Sigmoid colon (tissue), 6 donors: ENCODE measurements at regions not wholly inside any gene's neighbourhood (a gene's known extent, or its start where the extent isn't known, plus 50 kb on each side); places are given as distances from the start of the nearest gene placed in this dataset.

ENCODE experiments used
- DNase-seq: peaks from one replicate; pipeline ENCODE4 v3.0.0-alpha.2; 2019
- H3K27ac ChIP-seq, 4 donors: fragments of 200-600 bp; sonication (generic); one replicate each; pipeline ENCODE4 v1.5.1; 2016 to 2019; ENCODE audit warnings: mild to moderate bottlenecking in 1 of 4
- H3K27me3 ChIP-seq, 3 donors: fragments of 200-600 bp; sonication (generic); one replicate each; pipeline ENCODE4 v1.5.1; 2019; ENCODE audit warnings: mild to moderate bottlenecking in 1 of 3
- H3K36me3 ChIP-seq, 4 donors: fragments of 200-600 bp; sonication (generic); one replicate each; pipeline ENCODE4 v1.5.1; 2016 to 2019
- H3K4me1 ChIP-seq, 4 donors: fragments of 200-600 bp; sonication (generic); one replicate each; pipeline ENCODE4 v1.5.1; 2017 to 2019
- H3K4me3 ChIP-seq, 4 donors: fragments of 200-600 bp; sonication (generic); one replicate each; pipeline ENCODE4 v1.5.1; 2017 to 2019; ENCODE audit warnings: mild to moderate bottlenecking in 2 of 4, moderate library complexity in 1 of 4
- H3K9me3 ChIP-seq, 4 donors: fragments of 200-600 bp in 3 of 4; sonication (generic) in 3 of 4; one replicate each; pipeline versions ENCODE4 v1.5.1 to v1.6.1; 2013 to 2019
- EP300 ChIP-seq, 4 donors: sonication (generic); formaldehyde crosslinking; IDR thresholded peaks; one replicate each; pipeline ENCODE4 v1.6.1; 2017; ENCODE audit warnings: antibody characterized with exemption in 4 of 4
- POLR2A ChIP-seq, 2 donors: fragments of 450-650 bp; IDR thresholded peaks; one replicate each; pipeline ENCODE4 v1.6.1; 2016; ENCODE audit warnings: antibody characterized with exemption in 2 of 2, mild to moderate bottlenecking in 2 of 2, moderate library complexity in 2 of 2
- POLR2AphosphoS5 ChIP-seq, 4 donors: sonication (generic); formaldehyde crosslinking; IDR thresholded peaks; one replicate each; pipeline ENCODE4 v1.6.1; 2017; ENCODE audit warnings: antibody characterized with exemption in 4 of 4
- WGBS, 2 donors: extraction: QIAGEN DNeasy Blood & Tissue Kit; methylation state at CpG; one replicate each; pipeline ENCODE4 v1.1.7; 2013; 5-methylcytosine and 5-hydroxymethylcytosine counted together
- intact Hi-C: fragments of 100-400 bp; cut with DNase I; formaldehyde crosslinking; loops from one replicate; pipeline ENCODE4 v1.15.1; 2023
- TF ChIP-seq, protein P1 (sequence below), 4 experiments: fragments of 450-650 bp in 3 of 4; fragments of 200-600 bp in 1 of 4; IDR thresholded peaks; one replicate each; pipeline ENCODE4 v1.5.1; 2016 to 2019; ENCODE audit warnings: antibody characterized with exemption in 4 of 4, mild to moderate bottlenecking in 3 of 4, moderate library complexity in 2 of 4
- donor health status: healthy with polysubstance abuse.
- donor health status: healthy.

- no peak for TF ChIP-seq POLR2AphosphoS5 (IDR thresholded peaks at IDR 0.05)
- TF ChIP-seq, protein P1, sequence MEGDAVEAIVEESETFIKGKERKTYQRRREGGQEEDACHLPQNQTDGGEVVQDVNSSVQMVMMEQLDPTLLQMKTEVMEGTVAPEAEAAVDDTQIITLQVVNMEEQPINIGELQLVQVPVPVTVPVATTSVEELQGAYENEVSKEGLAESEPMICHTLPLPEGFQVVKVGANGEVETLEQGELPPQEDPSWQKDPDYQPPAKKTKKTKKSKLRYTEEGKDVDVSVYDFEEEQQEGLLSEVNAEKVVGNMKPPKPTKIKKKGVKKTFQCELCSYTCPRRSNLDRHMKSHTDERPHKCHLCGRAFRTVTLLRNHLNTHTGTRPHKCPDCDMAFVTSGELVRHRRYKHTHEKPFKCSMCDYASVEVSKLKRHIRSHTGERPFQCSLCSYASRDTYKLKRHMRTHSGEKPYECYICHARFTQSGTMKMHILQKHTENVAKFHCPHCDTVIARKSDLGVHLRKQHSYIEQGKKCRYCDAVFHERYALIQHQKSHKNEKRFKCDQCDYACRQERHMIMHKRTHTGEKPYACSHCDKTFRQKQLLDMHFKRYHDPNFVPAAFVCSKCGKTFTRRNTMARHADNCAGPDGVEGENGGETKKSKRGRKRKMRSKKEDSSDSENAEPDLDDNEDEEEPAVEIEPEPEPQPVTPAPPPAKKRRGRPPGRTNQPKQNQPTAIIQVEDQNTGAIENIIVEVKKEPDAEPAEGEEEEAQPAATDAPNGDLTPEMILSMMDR (IDR thresholded peaks at IDR 0.05): no peak
- TF ChIP-seq EP300 (IDR thresholded peaks at IDR 0.05): no peak
- no peak for TF ChIP-seq POLR2A (IDR thresholded peaks at IDR 0.05)
- intact Hi-C loops: no loop called here
- Histone ChIP-seq H3K36me3 (no peaks in the 10 kb centered on the region), H3K9me3 (no peaks in the 10 kb centered on the region), H3K4me3 (no peak overlapping the region), H3K27me3 (no peaks in the 10 kb centered on the region), H3K4me1 (peaks cover 0 to 43% (median 30%) of the 10 kb centered on the region in 4 donors), H3K27ac (no peak overlapping the region)
- no peak for DNase-seq
- WGBS, 2 donors: 77 to 79% methylated on average over 2 of the region's 2 CpGs
These were observed 501.0 kb upstream of the USP24 start for GRCh38 chr1:55716151-55716550.

DNA sequence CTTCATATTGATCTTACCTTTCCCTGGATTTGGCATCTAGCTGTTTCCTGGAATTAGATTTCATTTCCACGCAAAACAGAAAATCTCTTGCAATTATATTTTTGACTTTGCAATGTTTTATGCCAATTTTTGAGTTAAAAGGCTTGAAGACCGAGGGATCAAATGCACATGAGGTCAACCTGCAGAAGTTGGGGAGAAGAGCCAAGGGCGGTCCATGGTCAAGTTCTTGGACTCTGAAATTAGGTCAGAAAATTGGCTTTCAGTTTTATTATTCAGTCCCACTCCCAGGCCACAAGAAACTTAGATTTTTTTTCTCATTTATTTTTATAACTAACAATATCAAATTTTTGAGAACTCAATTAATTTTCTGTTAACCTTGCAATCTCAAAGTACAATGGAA lies 499.1 kb upstream of the USP24 start:
- Histone ChIP-seq H3K4me3 (no peak overlapping the region), H3K4me1 (peaks cover 0 to 30% (median 17%) of the 10 kb centered on the region in 4 donors), H3K36me3 (no peaks in the 10 kb centered on the region), H3K9me3 (no peaks in the 10 kb centered on the region), H3K27ac (no peak overlapping the region), H3K27me3 (no peaks in the 10 kb centered on the region)
- DNase-seq: no peak
- 82 to 93% methylated on average over 3 of the region's 3 CpGs for WGBS, 2 donors
- no peak for TF ChIP-seq POLR2A (IDR thresholded peaks at IDR 0.05)
- TF ChIP-seq POLR2AphosphoS5 (IDR thresholded peaks at IDR 0.05): no peak
- TF ChIP-seq EP300 (IDR thresholded peaks at IDR 0.05): no peak
- TF ChIP-seq, protein P1 (IDR thresholded peaks at IDR 0.05): no peak
- intact Hi-C loops: no loop called here

DNA sequence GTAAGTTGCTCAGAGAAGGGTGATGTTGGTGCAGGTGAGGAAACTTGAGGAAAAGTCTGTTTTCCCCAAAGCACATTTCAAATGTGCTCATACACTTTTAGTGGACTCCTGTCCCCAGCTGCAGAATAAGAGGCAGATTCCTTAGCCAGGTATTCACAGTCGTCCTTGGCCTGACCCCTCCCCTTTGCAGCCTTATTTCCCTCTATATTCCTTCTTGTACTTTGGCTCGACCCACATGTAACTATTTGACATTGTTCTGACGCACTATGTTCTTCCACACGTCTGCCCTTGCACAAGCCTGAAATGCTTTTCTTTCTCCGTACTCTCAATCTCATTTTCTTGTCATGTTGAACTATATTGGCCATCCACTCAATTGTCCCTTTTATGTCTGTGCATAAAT lies 498.4 kb upstream of the USP24 start:
- WGBS, 2 donors: 74 to 84% methylated on average over 5 of the region's 5 CpGs
- H3K4me1 ChIP-seq: peaks cover 0 to 23% (median 10%) of the 10 kb centered on the region in 4 donors
- intact Hi-C loops: no loop called here

GRCh38 chr1:55712148-55712547 lies 497.0 kb upstream of the USP24 start:
- TF ChIP-seq, protein P1 (IDR thresholded peaks at IDR 0.05): no peak
- TF ChIP-seq POLR2A (IDR thresholded peaks at IDR 0.05) (no peak), POLR2AphosphoS5 (IDR thresholded peaks at IDR 0.05) (no peak), EP300 (IDR thresholded peaks at IDR 0.05) (no peak)
- Histone ChIP-seq H3K36me3 (no peaks in the 10 kb centered on the region), H3K4me1 (peaks cover 0 to 9% (median 2%) of the 10 kb centered on the region in 4 donors), H3K4me3 (no peak overlapping the region), H3K9me3 (no peaks in the 10 kb centered on the region), H3K27ac (no peak overlapping the region), H3K27me3 (no peaks in the 10 kb centered on the region)
- WGBS, 2 donors: 77 to 87% methylated on average over 6 of the region's 6 CpGs
- intact Hi-C loops: no loop called here
- DNase-seq: no peak

More for the DNA sequence above, 498.4 kb upstream of the USP24 start:
- TF ChIP-seq EP300 (IDR thresholded peaks at IDR 0.05) (no peak), POLR2A (IDR thresholded peaks at IDR 0.05) (no peak)
- Histone ChIP-seq H3K36me3 (no peaks in the 10 kb centered on the region), H3K27ac (no peak overlapping the region), H3K9me3 (no peaks in the 10 kb centered on the region), H3K27me3 (no peaks in the 10 kb centered on the region), H3K4me3 (no peak overlapping the region)
- DNase-seq: no peak

DNA sequence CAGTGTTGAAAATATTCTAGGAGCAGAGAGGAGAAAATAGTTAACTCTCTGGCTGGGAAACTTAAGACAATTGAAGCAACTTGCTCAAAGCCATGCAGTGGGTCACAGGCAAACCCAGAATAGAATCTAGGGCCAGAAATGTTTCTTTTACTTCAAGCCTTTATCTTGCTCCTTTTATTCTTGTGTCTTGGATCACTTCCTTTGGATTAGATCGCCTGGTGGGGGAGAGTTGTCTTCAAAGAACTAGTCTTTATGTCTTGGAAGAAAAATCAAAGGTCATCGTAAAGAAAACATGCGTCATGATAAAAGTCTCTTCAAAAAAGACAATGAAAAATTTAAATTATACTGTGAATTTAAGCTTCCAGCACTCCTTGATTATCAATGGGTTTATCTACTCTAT lies 493.6 kb upstream of the USP24 start:
- intact Hi-C loops: no loop called here
- H3K27ac ChIP-seq: no peak overlapping the region
- H3K4me1 ChIP-seq: peaks cover 0 to 6% (median 5%) of the 10 kb centered on the region in 4 donors
- no peak overlapping the region for H3K4me3 ChIP-seq
- H3K9me3 ChIP-seq: no peaks in the 10 kb centered on the region
- 78 to 86% methylated on average over 3 of the region's 3 CpGs for WGBS, 2 donors
- no peak for TF ChIP-seq EP300 (IDR thresholded peaks at IDR 0.05)
- TF ChIP-seq POLR2A (IDR thresholded peaks at IDR 0.05): no peak
- no peak for TF ChIP-seq POLR2AphosphoS5 (IDR thresholded peaks at IDR 0.05)
- TF ChIP-seq, protein P1 (IDR thresholded peaks at IDR 0.05): no peak
- H3K27me3 ChIP-seq: no peaks in the 10 kb centered on the region
- no peaks in the 10 kb centered on the region for H3K36me3 ChIP-seq
- no peak for DNase-seq
